ENCODE measurements at regions not wholly inside any gene's neighbourhood (a gene's known extent, or its start where the extent isn't known, plus 50 kb on each side); places are given as distances from the start of the nearest gene placed in this dataset.

- no peaks in the 10 kb centered on the region for H3K36me3 ChIP-seq (replicated peaks in 1 of 2; ENCODE audit: control insufficient read depth in 1 of 2, insufficient read depth in 2 of 2, low read length in 2 of 2)
- no peak for FAIRE-seq
- H2AFZ ChIP-seq (ENCODE audit: low read length): no peak overlapping the region
- no peak overlapping the region for H3K4me2 ChIP-seq (ENCODE audit: low read depth, low read length)
- no peak for TF ChIP-seq ZNF280B (CRISPR knock-in tag; IDR thresholded peaks at IDR 0.05; ENCODE audit: borderline replicate concordance)
- TF ChIP-seq THAP11 (CRISPR knock-in tag; IDR thresholded peaks at IDR 0.05): no peak
- TF ChIP-seq ZNF580 (CRISPR knock-in tag; IDR thresholded peaks at IDR 0.05; ENCODE audit: borderline replicate concordance, low read depth): no peak
- no peak for TF ChIP-seq ZNF253 (CRISPR knock-in tag; IDR thresholded peaks at IDR 0.05; ENCODE audit: borderline replicate concordance)
- TF ChIP-seq ZSCAN29 (CRISPR knock-in tag; conservative IDR thresholded peaks at IDR 0.05): no peak
- no peak for TF ChIP-seq ZNF567 (CRISPR knock-in tag; IDR thresholded peaks at IDR 0.05; ENCODE audit: borderline replicate concordance)
- TF ChIP-seq HINFP (CRISPR knock-in tag; IDR thresholded peaks at IDR 0.05; ENCODE audit: low read depth): no peak
- TF ChIP-seq ZSCAN31 (CRISPR knock-in tag; IDR thresholded peaks at IDR 0.05; ENCODE audit: low read depth): no peak
- no peak for TF ChIP-seq ZNF441 (CRISPR knock-in tag; IDR thresholded peaks at IDR 0.05; ENCODE audit: borderline replicate concordance)
- TF ChIP-seq, protein P1, sequence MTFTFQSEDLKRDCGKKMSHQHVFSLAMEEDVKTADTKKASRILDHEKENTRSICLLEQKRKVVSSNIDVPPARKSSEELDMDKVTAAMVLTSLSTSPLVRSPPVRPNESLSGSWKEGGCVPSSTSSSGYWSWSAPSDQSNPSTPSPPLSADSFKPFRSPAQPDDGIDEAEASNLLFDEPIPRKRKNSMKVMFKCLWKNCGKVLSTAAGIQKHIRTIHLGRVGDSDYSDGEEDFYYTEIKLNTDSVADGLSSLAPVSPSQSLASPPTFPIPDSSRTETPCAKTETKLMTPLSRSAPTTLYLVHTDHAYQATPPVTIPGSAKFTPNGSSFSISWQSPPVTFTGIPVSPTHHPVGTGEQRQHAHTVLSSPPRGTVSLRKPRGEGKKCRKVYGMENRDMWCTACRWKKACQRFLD (CRISPR knock-in tag; IDR thresholded peaks at IDR 0.05; ENCODE audit: borderline replicate concordance): no peak
- no peak for TF ChIP-seq ZNF598 (CRISPR knock-in tag; IDR thresholded peaks at IDR 0.05; ENCODE audit: borderline replicate concordance)
- TF ChIP-seq TCF7 (IDR thresholded peaks at IDR 0.05; ENCODE audit: low read depth): no peak
- TF ChIP-seq, protein P2, sequence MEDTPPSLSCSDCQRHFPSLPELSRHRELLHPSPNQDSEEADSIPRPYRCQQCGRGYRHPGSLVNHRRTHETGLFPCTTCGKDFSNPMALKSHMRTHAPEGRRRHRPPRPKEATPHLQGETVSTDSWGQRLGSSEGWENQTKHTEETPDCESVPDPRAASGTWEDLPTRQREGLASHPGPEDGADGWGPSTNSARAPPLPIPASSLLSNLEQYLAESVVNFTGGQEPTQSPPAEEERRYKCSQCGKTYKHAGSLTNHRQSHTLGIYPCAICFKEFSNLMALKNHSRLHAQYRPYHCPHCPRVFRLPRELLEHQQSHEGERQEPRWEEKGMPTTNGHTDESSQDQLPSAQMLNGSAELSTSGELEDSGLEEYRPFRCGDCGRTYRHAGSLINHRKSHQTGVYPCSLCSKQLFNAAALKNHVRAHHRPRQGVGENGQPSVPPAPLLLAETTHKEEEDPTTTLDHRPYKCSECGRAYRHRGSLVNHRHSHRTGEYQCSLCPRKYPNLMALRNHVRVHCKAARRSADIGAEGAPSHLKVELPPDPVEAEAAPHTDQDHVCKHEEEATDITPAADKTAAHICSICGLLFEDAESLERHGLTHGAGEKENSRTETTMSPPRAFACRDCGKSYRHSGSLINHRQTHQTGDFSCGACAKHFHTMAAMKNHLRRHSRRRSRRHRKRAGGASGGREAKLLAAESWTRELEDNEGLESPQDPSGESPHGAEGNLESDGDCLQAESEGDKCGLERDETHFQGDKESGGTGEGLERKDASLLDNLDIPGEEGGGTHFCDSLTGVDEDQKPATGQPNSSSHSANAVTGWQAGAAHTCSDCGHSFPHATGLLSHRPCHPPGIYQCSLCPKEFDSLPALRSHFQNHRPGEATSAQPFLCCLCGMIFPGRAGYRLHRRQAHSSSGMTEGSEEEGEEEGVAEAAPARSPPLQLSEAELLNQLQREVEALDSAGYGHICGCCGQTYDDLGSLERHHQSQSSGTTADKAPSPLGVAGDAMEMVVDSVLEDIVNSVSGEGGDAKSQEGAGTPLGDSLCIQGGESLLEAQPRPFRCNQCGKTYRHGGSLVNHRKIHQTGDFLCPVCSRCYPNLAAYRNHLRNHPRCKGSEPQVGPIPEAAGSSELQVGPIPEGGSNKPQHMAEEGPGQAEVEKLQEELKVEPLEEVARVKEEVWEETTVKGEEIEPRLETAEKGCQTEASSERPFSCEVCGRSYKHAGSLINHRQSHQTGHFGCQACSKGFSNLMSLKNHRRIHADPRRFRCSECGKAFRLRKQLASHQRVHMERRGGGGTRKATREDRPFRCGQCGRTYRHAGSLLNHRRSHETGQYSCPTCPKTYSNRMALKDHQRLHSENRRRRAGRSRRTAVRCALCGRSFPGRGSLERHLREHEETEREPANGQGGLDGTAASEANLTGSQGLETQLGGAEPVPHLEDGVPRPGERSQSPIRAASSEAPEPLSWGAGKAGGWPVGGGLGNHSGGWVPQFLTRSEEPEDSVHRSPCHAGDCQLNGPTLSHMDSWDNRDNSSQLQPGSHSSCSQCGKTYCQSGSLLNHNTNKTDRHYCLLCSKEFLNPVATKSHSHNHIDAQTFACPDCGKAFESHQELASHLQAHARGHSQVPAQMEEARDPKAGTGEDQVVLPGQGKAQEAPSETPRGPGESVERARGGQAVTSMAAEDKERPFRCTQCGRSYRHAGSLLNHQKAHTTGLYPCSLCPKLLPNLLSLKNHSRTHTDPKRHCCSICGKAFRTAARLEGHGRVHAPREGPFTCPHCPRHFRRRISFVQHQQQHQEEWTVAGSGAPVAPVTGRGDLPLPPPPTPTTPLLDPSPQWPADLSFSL (CRISPR knock-in tag; IDR thresholded peaks at IDR 0.05): no peak
- H3K9ac ChIP-seq (ENCODE audit: insufficient read depth, low read depth, low read length): no peak overlapping the region
- ChIA-PET CTCF (ENCODE audit: low intra/inter-chr PET ratio, low total read pairs) (no interaction called here), POLR2A (no interaction called here)
- H4K20me1 ChIP-seq (ENCODE audit: insufficient read depth, low read length): no peaks in the 10 kb centered on the region
- H3K4me1 ChIP-seq (ENCODE audit: insufficient read depth, low read length): peaks cover 8% of the 10 kb centered on the region; the same call in 1 of the 2 replicates
- no peak overlapping the region for H3K4me3 ChIP-seq (replicated peaks in 1 of 3; ENCODE audit: insufficient read depth in 1 of 3, low read depth in 2 of 3, low read length in 3 of 3)
- H3K79me2 ChIP-seq (ENCODE audit: insufficient read depth, low read length): no peaks in the 10 kb centered on the region
- DNase-seq (ENCODE audit: low spot score): no peak
- ATAC-seq: no peak
- intact Hi-C loops (cut with micrococcal nuclease; ENCODE audit: unreplicated experiment): no loop called here
- H3K9me3 ChIP-seq (ENCODE audit: low read length): no peaks in the 10 kb centered on the region
- BruUV-seq (replicated peaks): no TSS peak
- WGBS (ENCODE audit: low lambda C conversion rate): 24% methylated on average over 2 of the region's 2 CpGs
- no peak overlapping the region for H3K27ac ChIP-seq (ENCODE audit: extremely low read length, insufficient read depth, low read length)
- H3K27me3 ChIP-seq (ENCODE audit: control insufficient read depth in 1 of 2, insufficient read depth in 2 of 2, low read length in 2 of 2): peaks cover 3 to 4% of the 10 kb centered on the region in 2 experiments; a peak in 2 of 5 replicates
- in situ Hi-C loops (cut with HindIII; ENCODE audit: extremely low pct_ligation_motif_present, low pct_unique_long_range_greater_than_20kb): no loop called here
Measured at GRCh38 chr6:14806101-14806500, 439.8 kb upstream of the JARID2 start.

All from HepG2 (cell line).